HG02870 (cell line): ENCODE measurements at regions not wholly inside any gene's neighbourhood (a gene's known extent, or its start where the extent isn't known, plus 50 kb on each side); places are given as distances from the start of the nearest gene placed in this dataset.
"Not testable (repeated sequence)": the region's sequence is repeated elsewhere in the genome, so short reads cannot be mapped to it uniquely, and the experiment has no call there.

Experiments used
- ATAC-seq: cut with Tn5 transposase; IDR thresholded peaks from one replicate; pipeline ENCODE4 v1.9.1; 2021; ENCODE audit warnings: mild to moderate bottlenecking, moderate library complexity; ENCODE audit not compliant: unreplicated experiment

GRCh38 chr16:60605652-60606051 is 1430.6 kb downstream of the CDH8 start:
- ATAC-seq = not testable (repeated sequence)

GRCh38 chr16:60605176-60605575 is 1431.1 kb downstream of the CDH8 start:
- ATAC-seq = no peak

GRCh38 chr16:60586493-60586892 is 1449.7 kb downstream of the CDH8 start:
- ATAC-seq = no peak

GRCh38 chr16:60582528-60582927 is 1453.7 kb downstream of the CDH8 start:
- ATAC-seq = no peak

- ATAC-seq = no peak
These were observed 1469.3 kb downstream of the CDH8 start for GRCh38 chr16:60566901-60567300.

- ATAC-seq = no peak
These were observed 1471.7 kb downstream of the CDH8 start for GRCh38 chr16:60564588-60564987.

GRCh38 chr16:60563166-60563565 is 1473.1 kb downstream of the CDH8 start:
- ATAC-seq = no peak

- no peak for ATAC-seq
These were observed 1477.3 kb downstream of the CDH8 start for GRCh38 chr16:60558936-60559335.

GRCh38 chr16:60553090-60553757 is 1483.0 kb downstream of the CDH8 start:
- no peak for ATAC-seq

- no peak for ATAC-seq
These were observed 1494.7 kb downstream of the CDH8 start for GRCh38 chr16:60541535-60541934.

GRCh38 chr16:60510941-60511340 is 1525.3 kb downstream of the CDH8 start:
- no peak for ATAC-seq

- ATAC-seq = no peak
These were observed 1526.0 kb downstream of the CDH8 start for GRCh38 chr16:60510208-60510607.

GRCh38 chr16:60491273-60491672 is 1545.0 kb downstream of the CDH8 start:
- no peak for ATAC-seq

- ATAC-seq = no peak
These were observed 1550.3 kb downstream of the CDH8 start for GRCh38 chr16:60485872-60486489.

- no peak for ATAC-seq
These were observed 1551.3 kb downstream of the CDH8 start for GRCh38 chr16:60484901-60485300.

GRCh38 chr16:60481591-60481990 is 1554.6 kb downstream of the CDH8 start:
- no peak for ATAC-seq

- ATAC-seq = no peak
These were observed 1557.4 kb downstream of the CDH8 start for GRCh38 chr16:60478810-60479209.

- no peak for ATAC-seq
These were observed 1572.3 kb downstream of the CDH8 start for GRCh38 chr16:60463986-60464385.

- no peak for ATAC-seq
These were observed 1576.8 kb downstream of the CDH8 start for GRCh38 chr16:60459463-60459862.

- ATAC-seq = no peak
These were observed 1578.0 kb downstream of the CDH8 start for GRCh38 chr16:60458255-60458654.

- no peak for ATAC-seq
These were observed 1583.6 kb downstream of the CDH8 start for GRCh38 chr16:60452646-60453045.

- no peak for ATAC-seq
These were observed 1597.3 kb downstream of the CDH8 start for GRCh38 chr16:60438894-60439293.

- no peak for ATAC-seq
These were observed 1603.8 kb downstream of the CDH8 start for GRCh38 chr16:60432472-60432871.
